NCI-H460 (cell line): ENCODE measurements at regions not wholly inside any gene's neighbourhood (a gene's known extent, or its start where the extent isn't known, plus 50 kb on each side); places are given as distances from the start of the nearest gene placed in this dataset.
"Not testable (repeated sequence)": the region's sequence is repeated elsewhere in the genome, so short reads cannot be mapped to it uniquely, and the experiment has no call there.

ENCODE experiments used
- DNase-seq: peaks from one replicate; pipeline ENCODE4 v3.0.0-alpha.2; 2016; ENCODE audit warnings: low read depth; ENCODE audit errors: extremely low read depth

- no peak for DNase-seq
These were observed 762.4 kb downstream of the REEP3 start for GRCh38 chr10:64283621-64284020.

- DNase-seq = no peak
These were observed 765.3 kb downstream of the REEP3 start for GRCh38 chr10:64286533-64286932.

- no peak for DNase-seq
These were observed 767.2 kb downstream of the REEP3 start for GRCh38 chr10:64288404-64288803.

- DNase-seq = no peak
These were observed 782.4 kb downstream of the REEP3 start for GRCh38 chr10:64303566-64303965.

- DNase-seq = no peak
These were observed 785.6 kb downstream of the REEP3 start for GRCh38 chr10:64306729-64307327.

GRCh38 chr10:64312876-64313275 lies 791.7 kb downstream of the REEP3 start:
- no peak for DNase-seq

GRCh38 chr10:64313967-64314366 lies 792.8 kb downstream of the REEP3 start:
- DNase-seq = no peak

GRCh38 chr10:64316416-64316815 lies 795.2 kb downstream of the REEP3 start:
- DNase-seq = no peak

- no peak for DNase-seq
These were observed 795.6 kb downstream of the REEP3 start for GRCh38 chr10:64316833-64317232.

GRCh38 chr10:64320448-64320847 lies 799.2 kb downstream of the REEP3 start:
- DNase-seq = no peak

- no peak for DNase-seq
These were observed 808.3 kb downstream of the REEP3 start for GRCh38 chr10:64329510-64329909.

GRCh38 chr10:64332551-64332950 lies 811.4 kb downstream of the REEP3 start:
- DNase-seq = no peak

GRCh38 chr10:64334084-64334483 lies 812.9 kb downstream of the REEP3 start:
- no peak for DNase-seq

- no peak for DNase-seq
These were observed 823.0 kb downstream of the REEP3 start for GRCh38 chr10:64344211-64344610.

GRCh38 chr10:64345856-64346255 lies 824.7 kb downstream of the REEP3 start:
- DNase-seq = no peak

GRCh38 chr10:64346389-64346788 lies 825.2 kb downstream of the REEP3 start:
- no peak for DNase-seq

- no peak for DNase-seq
These were observed 829.5 kb downstream of the REEP3 start for GRCh38 chr10:64350665-64351064.

GRCh38 chr10:64358907-64359306 lies 837.7 kb downstream of the REEP3 start:
- no peak for DNase-seq

- not testable (repeated sequence) for DNase-seq
These were observed 839.0 kb downstream of the REEP3 start for GRCh38 chr10:64360240-64360639.

GRCh38 chr10:64363687-64364086 lies 842.5 kb downstream of the REEP3 start:
- no peak for DNase-seq

- DNase-seq = no peak
These were observed 844.5 kb downstream of the REEP3 start for GRCh38 chr10:64365663-64366062.

GRCh38 chr10:64368298-64368697 lies 847.1 kb downstream of the REEP3 start:
- DNase-seq = no peak
